NCI-H446 treated with DMSO at 0.1 percent for 48 hours (cell line): ENCODE measurements at regions not wholly inside any gene's neighbourhood (a gene's known extent, or its start where the extent isn't known, plus 50 kb on each side); places are given as distances from the start of the nearest gene placed in this dataset.

ENCODE experiments used
- DNase-seq: peaks from one replicate; lab custom pipeline; 2025; lab: John Stamatoyannopoulos, UW

DNA sequence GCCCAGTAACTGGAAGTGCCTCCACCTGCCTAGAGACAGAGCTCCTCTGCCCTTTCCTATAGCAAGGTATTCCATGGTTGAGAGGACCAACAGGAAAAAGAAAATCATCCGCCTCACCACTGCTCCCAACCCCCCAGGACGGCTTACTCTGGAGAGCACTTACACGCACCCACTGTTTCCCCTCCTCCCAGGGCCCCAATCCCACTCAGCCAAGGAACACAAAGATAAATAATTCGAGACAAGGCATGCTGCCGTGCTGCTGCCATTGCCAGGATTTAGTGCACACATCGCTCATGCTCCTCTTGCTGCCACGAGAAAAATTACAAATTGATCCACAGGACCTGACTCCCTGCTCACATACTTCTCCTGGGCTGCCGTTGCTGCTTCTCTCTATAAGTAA lies 516.6 kb downstream of the BUD13 start:
- DNase-seq, result no peak

- no peak for DNase-seq
Observed at GRCh38 chr11:116255321-116255953, 517.4 kb downstream of the BUD13 start.

DNA sequence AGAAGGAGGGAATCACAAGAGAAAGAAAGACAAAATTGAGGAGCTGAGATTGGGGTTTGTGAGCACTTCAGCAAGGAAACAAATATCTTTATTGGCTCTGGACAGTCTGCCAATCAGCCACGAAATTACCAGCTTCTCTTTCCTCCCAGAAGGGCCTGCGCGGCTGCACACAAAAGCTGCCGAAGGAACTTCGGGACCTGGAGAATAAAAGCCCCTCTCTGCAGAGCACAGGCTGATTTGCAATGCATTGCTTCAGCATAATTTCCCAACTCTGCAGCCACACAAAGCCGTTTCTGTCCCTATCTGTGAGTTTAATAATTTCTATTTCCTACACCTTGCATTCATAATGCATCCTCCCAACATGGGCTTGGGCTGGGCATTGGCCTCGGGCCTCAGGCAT lies 522.6 kb downstream of the BUD13 start:
- no peak for DNase-seq

DNA sequence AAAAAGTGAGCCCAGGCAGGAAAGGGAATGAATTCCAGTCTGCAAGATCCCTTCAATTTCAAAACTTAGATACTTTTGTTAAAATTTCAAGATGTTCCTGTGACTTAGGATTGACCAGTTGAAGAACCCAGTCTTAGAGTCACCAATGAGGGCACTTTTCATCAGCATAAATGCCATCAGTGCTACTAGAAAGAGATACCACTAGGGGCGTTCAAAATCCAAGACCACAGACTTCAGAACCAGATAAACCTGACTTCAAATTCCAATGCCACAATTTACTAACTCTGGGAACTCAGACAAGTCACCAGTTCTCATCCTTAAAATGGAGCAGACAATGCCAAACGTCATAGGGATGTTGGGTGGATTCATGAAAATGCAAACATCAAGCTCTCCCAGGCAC lies 523.2 kb downstream of the BUD13 start:
- no peak for DNase-seq

DNA sequence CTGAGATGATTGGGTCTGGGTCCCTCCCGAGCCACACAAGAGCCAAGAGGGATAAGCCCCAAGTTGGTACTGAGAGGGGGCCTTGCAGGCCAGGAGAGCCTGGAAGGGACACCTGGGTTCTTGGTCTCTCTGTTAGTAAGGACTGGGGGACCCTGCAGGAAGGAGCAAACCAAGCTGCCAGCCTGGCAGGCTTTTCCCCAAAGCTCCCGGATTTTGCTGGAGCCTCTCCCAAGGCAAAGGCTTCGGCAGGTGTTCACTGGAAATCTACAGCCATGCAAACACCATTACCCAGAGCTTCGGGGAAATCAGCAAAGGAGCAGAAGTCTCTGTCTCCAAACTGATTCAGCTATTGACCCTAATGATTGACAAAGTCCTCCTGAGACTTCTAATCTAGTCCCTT lies 527.9 kb downstream of the BUD13 start:
- no peak for DNase-seq

GRCh38 chr11:116244439-116244838 lies 528.3 kb downstream of the BUD13 start:
- DNase-seq, result no peak

- no peak for DNase-seq
Observed at GRCh38 chr11:116243991-116244390, 528.8 kb downstream of the BUD13 start.

DNA sequence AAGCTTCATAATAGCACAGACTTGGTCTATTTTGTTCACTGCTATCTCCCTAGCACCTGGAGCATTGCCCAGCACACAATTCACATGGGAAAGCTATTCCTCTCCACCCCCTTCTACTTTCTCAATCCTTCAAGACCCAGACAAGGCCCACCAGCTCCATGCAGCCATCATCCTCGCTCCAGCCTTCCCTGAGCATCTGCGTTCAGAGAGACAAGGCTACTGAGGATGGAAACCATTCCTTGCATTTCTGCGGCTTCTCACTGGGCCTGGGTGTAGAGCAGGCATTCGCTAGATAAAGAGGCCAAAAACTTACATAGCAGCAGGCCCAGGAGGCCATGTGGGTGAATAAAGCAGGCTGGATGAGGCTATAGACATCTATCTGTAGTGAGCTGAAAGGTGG lies 530.8 kb downstream of the BUD13 start:
- DNase-seq, result no peak

DNA sequence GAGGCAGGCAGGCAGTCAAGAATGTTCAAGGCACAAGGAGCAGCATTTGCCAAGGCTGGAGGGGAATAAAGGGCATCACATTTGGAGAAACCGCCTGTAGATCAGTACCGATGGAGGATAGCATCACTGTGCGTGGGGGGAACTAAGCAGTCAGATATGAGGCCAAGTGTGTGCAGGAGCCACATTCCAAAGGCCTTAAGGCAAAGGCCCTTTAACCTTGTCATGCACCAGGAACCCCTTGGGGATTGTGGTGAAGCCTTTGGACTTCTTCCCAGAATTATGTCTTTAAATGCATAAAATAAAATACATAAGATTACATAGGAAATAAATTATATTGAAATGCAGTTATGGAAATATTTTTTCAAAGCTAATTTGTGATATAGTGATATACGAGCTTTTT lies 532.1 kb downstream of the BUD13 start:
- no peak for DNase-seq

- DNase-seq, result no peak
Observed at GRCh38 chr11:116239247-116239646, 533.5 kb downstream of the BUD13 start.

DNA sequence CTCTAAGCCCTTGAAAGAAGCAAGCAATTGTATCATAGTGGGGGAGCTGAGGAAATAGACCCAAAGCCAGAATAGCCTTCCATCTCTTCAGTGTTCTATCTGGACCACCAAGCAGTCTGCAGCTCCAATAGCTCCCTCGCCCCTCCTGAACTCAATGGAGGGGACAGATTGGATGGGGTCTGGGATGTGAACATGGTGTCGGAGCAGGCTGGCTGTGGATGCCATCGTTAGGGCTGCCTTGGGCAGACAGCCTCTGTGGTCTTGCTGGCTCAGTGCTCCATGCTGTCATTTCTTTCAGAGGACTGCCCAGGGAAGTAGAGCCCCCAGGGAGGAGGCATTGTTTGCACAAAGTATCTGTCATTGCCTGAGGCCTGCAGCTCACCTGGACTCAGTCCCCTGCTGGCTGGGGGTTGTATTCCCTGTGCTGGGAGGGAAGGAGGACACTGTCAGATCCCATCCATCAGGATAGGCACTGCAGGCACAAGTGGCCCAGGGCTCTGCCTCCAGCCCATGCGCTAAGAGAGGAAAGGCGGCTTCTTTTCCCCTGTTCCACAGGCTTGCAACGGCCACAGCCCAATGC lies 537.7 kb downstream of the BUD13 start:
- no peak for DNase-seq

DNA sequence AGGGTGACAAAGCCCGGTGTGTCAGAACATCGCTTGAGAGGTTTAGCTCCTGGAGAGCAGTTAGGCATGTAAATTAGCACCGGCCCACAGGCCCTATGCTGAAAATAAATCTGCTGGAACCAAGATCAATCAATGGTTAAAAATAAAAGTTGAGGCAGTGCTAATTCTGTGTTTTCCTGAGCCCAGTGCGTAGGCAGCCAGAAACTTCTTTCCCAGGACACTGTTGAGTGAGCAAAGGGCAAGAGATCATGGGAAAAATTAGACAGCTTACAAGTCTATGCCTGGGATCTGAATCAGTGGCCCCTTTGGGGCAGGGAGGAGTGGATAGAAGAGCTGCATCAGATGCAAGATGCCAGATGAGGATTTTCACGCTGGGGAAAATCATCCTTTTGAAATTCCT lies 539.2 kb downstream of the BUD13 start:
- DNase-seq, result no peak

- DNase-seq, result peak; percentile 95
Observed at GRCh38 chr11:116232364-116232828, 540.4 kb downstream of the BUD13 start.

- no peak for DNase-seq
Observed at GRCh38 chr11:116231543-116231942, 541.2 kb downstream of the BUD13 start.

DNA sequence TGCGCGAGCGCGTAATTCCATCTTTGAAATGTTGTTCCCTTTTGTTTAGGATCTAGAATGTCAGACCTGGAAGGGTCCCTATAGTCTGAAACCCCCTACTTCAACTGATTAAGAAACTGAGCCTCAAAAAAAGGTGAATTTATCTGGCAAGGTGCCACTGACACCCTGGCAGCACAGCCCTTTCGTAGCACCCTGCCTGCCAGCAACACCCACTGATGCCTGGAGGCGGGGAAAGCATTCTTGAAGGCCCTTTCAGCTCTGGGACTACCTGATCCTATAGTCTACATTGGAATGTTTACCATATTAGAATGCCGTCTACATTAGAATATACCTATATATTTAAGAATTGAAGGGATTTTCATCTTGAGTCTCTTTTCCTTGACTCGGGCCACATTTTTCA lies 542.3 kb downstream of the BUD13 start:
- DNase-seq, result no peak

DNA sequence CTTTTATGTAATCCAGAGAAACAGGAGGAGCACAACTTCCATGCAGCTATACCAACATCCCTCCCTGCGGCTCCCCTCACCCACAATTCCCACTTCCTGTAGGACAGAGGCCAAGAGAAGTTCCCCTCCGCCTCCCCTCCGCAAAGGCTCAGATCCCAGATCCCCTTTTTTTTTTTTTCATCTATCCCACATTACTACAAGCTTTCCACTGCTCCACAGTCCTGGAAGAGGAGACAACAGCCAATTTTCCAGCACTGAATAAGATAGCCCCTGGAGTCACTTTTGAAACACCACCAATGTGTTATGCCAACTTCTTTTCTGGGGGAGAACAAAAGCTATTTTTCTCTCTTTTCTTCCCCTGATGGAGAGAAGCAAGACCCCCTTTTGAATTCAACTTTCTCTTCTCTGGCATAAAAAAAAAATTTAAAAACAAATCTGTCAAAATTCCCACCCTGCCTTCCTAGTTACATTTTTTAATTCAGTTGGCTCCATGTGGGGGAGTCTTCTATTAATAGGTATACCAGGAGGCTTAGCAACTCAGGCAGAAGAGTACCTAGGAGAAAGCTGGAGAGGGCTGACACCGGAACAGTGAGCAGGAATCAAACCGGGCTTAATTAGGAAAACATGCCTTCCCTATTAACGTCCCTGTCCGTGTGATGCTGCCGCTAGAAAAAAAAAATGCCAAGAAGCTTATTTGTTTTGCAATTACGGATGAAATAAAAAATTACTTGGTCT lies 543.4 kb downstream of the BUD13 start:
- DNase-seq, result peak; percentile 7

- DNase-seq, result no peak
Observed at GRCh38 chr11:116226731-116227130, 546.1 kb downstream of the BUD13 start.

GRCh38 chr11:116225784-116226585 lies 546.8 kb downstream of the BUD13 start:
- no peak for DNase-seq

DNA sequence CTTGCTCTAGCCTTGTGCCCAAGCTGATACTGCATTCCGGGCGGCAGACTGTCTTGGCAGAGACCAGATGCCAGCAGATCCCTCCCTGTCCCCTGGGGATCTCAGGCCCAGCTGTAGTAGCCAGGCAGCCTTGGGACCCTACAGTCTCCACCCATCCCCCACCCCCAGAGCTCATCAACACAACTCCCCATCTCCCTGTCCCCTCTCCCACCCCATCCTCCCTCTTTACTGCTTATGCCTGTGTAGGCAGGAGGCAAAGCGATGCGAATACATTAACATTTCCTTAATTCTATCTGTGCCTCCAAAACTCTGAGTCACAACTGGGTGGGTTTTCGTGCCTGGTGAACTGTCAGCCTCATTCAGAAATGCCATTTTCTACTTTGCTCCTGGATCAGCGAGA lies 547.6 kb downstream of the BUD13 start:
- no peak for DNase-seq

DNA sequence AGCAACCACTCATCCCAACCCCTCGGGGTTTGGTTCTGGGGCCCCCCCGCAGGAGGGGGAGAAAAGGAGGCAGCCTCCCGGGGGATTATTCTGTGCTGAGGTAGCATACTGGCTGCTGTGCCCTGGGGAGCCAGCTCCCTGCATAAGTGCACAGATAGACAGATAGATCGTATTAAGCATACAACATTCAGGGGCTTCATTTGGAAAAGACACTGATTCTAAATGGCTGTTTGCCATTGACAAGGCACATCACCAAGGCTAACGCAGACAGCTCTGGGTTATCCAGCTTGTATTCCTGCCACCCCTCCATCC lies 547.9 kb downstream of the BUD13 start:
- DNase-seq, result no peak

DNA sequence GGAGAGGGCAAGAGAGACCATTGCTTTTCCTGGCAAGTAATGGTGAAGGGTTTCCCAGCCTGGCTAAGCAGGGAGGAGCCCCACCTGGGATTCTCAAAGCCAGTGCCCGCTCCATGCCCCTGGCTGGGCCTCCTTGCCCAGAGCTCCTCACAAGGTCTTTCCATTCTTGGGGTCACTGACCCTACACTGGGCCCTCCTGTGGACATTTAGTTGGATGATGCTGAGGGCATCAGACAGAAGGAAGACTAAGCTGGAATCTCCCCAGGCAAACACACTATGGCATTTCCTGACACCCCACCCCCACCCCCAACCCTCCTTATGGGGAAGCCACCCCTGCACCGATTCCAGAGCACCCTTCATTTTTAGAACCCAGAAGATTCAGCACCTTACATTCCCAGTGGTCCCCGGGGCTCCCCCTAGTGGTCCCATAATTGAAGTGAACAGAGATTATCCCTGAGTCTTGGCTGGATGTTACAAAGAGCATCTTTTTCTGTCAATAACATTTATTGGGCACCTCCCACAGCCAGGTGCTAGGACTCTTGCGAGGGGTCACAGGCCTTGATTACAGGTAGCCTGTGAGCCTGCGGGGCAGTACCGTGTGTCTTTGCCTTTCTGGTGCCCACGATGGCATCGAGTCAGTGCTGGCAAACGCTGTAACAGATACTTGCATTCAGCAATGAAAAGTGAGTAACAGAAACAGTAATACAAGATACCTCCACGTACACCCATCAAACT lies 548.5 kb downstream of the BUD13 start:
- peak; percentile 34 for DNase-seq

DNA sequence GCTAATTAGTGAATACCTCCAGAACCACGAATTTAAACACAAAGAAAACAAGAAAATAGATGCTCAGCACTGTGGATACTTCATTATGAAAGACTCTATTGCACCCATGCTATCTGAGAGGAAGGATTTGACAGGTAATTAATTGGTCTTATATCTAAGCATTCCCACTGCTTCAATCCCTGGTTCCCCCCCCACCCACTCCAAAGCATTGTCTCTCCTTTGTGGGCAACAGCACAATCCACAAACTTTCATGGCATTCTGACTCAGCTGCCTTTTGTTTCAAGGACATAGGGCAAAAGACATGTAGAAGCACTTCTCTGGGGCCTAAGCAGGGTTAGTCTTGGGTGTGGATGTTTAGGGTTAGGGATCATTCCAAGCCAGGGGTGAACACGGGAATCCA lies 551.4 kb downstream of the BUD13 start:
- no peak for DNase-seq
